Right atrium auricular region (tissue), 2 donors: ENCODE measurements at regions not wholly inside any gene's neighbourhood (a gene's known extent, or its start where the extent isn't known, plus 50 kb on each side); places are given as distances from the start of the nearest gene placed in this dataset.
"Not testable (repeated sequence)": the region's sequence is repeated elsewhere in the genome, so short reads cannot be mapped to it uniquely, and the experiment has no call there.

Experiments
- DNase-seq: peaks from one replicate; pipeline ENCODE4 v3.0.0-alpha.2; 2019; ENCODE audit warnings: low spot score
- H3K27ac ChIP-seq, 2 donors: fragments of 200-600 bp; sonication (generic); 1 replicate in 1 of 2; 2 replicates in 1 of 2; pipeline ENCODE4 v1.5.1; 2016 to 2019
- H3K27me3 ChIP-seq, 2 donors: fragments of 200-600 bp; sonication (generic); one replicate each; pipeline versions ENCODE4 v1.5.1 to v1.6.0; 2017 to 2019
- H3K36me3 ChIP-seq: fragments of 200-600 bp; sonication (generic); one replicate; pipeline ENCODE4 v1.5.1; 2016
- H3K4me1 ChIP-seq, 2 donors: fragments of 200-600 bp; sonication (generic); one replicate each; pipeline versions ENCODE4 v1.5.1 to v1.6.0; 2017 to 2019
- H3K4me3 ChIP-seq, 2 donors: fragments of 200-600 bp; sonication (generic); 1 replicate in 1 of 2; 2 replicates in 1 of 2; pipeline ENCODE4 v1.5.1; 2017 to 2019; ENCODE audit warnings: mild to moderate bottlenecking in 1 of 2, moderate library complexity in 1 of 2
- H3K9me3 ChIP-seq, 2 donors: fragments of 200-600 bp; sonication (generic); one replicate each; pipeline ENCODE4 v1.5.1; 2019
- CTCF ChIP-seq, 2 donors: fragments of 200-600 bp; sonication (generic); IDR thresholded peaks; one replicate each; pipeline ENCODE4 v1.5.1; 2019; ENCODE audit warnings: antibody characterized with exemption in 2 of 2

- Histone ChIP-seq H3K27me3 (no peaks in the 10 kb centered on the region), H3K4me3 (no peak overlapping the region), H3K4me1 (no peaks in the 10 kb centered on the region), H3K36me3 (no peaks in the 10 kb centered on the region), H3K27ac (no peak overlapping the region), H3K9me3 (no peaks in the 10 kb centered on the region)
- DNase-seq: no peak
- TF ChIP-seq CTCF (IDR thresholded peaks at IDR 0.05): no peak
Measured at GRCh38 chr12:127044836-127045235, 1222.1 kb upstream of the TMEM132C start.

GRCh38 chr12:127046467-127046866, 1220.5 kb upstream of the TMEM132C start:
- no peak for TF ChIP-seq CTCF (IDR thresholded peaks at IDR 0.05)
- no peak for DNase-seq
- Histone ChIP-seq H3K27me3 (no peaks in the 10 kb centered on the region), H3K27ac (no peak overlapping the region), H3K36me3 (no peaks in the 10 kb centered on the region), H3K9me3 (no peaks in the 10 kb centered on the region), H3K4me3 (no peak overlapping the region), H3K4me1 (no peaks in the 10 kb centered on the region)

GRCh38 chr12:127048057-127048456, 1218.9 kb upstream of the TMEM132C start:
- DNase-seq: no peak
- no peaks in the 10 kb centered on the region for H3K9me3 ChIP-seq
- no peak overlapping the region for H3K4me3 ChIP-seq
- TF ChIP-seq CTCF (IDR thresholded peaks at IDR 0.05): no peak
- no peaks in the 10 kb centered on the region for H3K36me3 ChIP-seq
- no peaks in the 10 kb centered on the region for H3K4me1 ChIP-seq
- no peak overlapping the region for H3K27ac ChIP-seq
- H3K27me3 ChIP-seq: no peaks in the 10 kb centered on the region

GRCh38 chr12:127048525-127048924, 1218.4 kb upstream of the TMEM132C start:
- DNase-seq, H3K4me1 ChIP-seq, H3K27ac ChIP-seq, H3K27me3 ChIP-seq, H3K36me3 ChIP-seq, H3K4me3 ChIP-seq, H3K9me3 ChIP-seq: not testable (repeated sequence)

GRCh38 chr12:127051139-127051538, 1215.8 kb upstream of the TMEM132C start:
- no peak for TF ChIP-seq CTCF (IDR thresholded peaks at IDR 0.05)
- no peaks in the 10 kb centered on the region for H3K27me3 ChIP-seq

GRCh38 chr12:127052511-127053232, 1214.3 kb upstream of the TMEM132C start:
- Histone ChIP-seq H3K27me3 (no peaks in the 10 kb centered on the region), H3K4me3 (no peak overlapping the region), H3K4me1 (no peaks in the 10 kb centered on the region), H3K27ac (no peak overlapping the region), H3K36me3 (no peaks in the 10 kb centered on the region), H3K9me3 (no peaks in the 10 kb centered on the region)
- no peak for DNase-seq
- no peak for TF ChIP-seq CTCF (IDR thresholded peaks at IDR 0.05)

More at GRCh38 chr12:127051139-127051538, 1215.8 kb upstream of the TMEM132C start:
- Histone ChIP-seq H3K9me3 (no peaks in the 10 kb centered on the region), H3K27ac (no peak overlapping the region), H3K4me1 (no peaks in the 10 kb centered on the region), H3K36me3 (no peaks in the 10 kb centered on the region), H3K4me3 (no peak overlapping the region)
- DNase-seq: no peak
